GM19463 (cell line): ENCODE measurements at regions not wholly inside any gene's neighbourhood (a gene's known extent, or its start where the extent isn't known, plus 50 kb on each side); places are given as distances from the start of the nearest gene placed in this dataset.
"Not testable (repeated sequence)": the region's sequence is repeated elsewhere in the genome, so short reads cannot be mapped to it uniquely, and the experiment has no call there.

Experiments used
- ATAC-seq: cut with Tn5 transposase; IDR thresholded peaks from one replicate; pipeline ENCODE4 v1.9.1; 2021; ENCODE audit warnings: mild to moderate bottlenecking, moderate library complexity; ENCODE audit not compliant: unreplicated experiment

- no peak for ATAC-seq
These were observed 305.0 kb upstream of the MMADHC start for GRCh38 chr2:149892563-149892962.

DNA sequence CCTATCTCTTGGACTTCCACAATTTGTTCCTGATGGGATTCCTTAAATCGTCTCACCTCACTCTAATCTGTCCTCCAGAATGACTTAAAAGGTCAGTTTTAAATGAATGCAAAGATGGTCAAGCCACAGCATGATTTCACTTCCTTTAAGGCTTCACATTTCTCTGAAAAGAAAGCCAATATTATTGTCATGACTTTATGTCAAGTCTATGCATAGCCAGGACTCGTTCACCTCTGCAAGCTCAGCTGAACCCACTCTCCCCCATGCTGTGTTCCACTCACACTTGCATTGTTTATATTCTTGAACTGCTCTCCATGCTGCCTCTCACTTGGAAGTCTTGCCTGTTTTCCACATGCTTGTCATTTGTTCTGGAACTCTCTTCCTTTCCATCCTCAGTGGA lies 298.4 kb upstream of the MMADHC start:
- no peak for ATAC-seq

DNA sequence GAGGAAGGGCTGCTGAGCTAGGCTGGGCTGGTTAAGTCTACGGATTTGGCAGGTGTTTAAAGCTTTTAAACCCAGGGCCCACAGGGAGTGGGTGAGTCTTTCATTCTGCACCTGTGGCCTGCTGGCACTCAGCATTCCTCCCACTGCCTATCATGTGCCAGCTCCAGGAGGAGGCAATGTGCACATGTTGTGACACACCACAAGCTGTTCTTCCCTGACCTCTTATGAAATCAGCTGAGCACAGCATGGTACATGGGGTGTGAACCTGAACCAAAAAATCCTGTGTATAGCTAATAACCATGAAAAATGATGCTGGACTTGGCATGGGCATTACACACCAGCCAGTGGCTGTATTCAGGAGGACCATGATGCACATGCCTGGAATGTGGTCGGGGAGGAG lies 297.9 kb upstream of the MMADHC start:
- no peak for ATAC-seq

- ATAC-seq = no peak
These were observed 297.3 kb upstream of the MMADHC start for GRCh38 chr2:149884871-149885270.

- no peak for ATAC-seq
These were observed 290.3 kb upstream of the MMADHC start for GRCh38 chr2:149877913-149878312.

DNA sequence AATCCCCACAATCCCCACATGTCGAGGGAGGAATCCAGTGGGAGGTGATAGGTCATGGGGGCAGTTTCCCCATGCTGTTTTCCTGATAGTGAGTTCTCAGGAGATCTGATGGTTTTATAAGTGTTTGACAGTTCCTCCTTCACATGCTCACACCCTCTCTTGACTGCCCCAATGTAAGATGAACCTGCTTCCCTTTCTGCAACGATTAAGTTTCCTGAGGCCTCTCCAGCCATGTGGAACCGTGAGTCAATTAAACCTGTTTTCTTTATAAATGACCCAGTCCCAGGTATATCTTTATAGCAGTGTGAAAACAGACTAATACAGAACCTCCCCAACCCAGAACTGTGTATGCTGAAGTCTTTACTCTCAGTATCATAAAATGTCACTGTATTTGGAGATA lies 289.5 kb upstream of the MMADHC start:
- ATAC-seq = no peak

DNA sequence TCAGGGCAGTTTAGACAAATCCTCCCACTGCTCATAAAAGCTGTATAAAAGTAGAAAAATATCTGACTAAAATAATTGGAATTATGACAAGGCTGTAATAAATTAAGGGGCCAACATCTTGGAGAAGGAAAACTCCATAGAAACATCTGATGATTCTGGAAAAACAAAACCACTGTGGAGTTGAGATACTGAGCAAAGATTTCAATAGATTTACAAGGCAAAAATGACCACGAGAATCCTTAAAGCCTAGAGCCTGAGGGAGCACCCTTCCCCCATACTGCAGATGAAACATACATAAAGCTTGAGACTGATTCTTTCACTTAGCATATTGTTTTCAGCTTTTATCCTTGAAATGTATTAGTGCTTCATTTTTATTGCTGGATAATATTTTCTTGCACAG lies 286.4 kb upstream of the MMADHC start:
- ATAC-seq = no peak

- ATAC-seq = no peak
These were observed 285.1 kb upstream of the MMADHC start for GRCh38 chr2:149872638-149873150.

- no peak for ATAC-seq
These were observed 284.5 kb upstream of the MMADHC start for GRCh38 chr2:149872041-149872440.

DNA sequence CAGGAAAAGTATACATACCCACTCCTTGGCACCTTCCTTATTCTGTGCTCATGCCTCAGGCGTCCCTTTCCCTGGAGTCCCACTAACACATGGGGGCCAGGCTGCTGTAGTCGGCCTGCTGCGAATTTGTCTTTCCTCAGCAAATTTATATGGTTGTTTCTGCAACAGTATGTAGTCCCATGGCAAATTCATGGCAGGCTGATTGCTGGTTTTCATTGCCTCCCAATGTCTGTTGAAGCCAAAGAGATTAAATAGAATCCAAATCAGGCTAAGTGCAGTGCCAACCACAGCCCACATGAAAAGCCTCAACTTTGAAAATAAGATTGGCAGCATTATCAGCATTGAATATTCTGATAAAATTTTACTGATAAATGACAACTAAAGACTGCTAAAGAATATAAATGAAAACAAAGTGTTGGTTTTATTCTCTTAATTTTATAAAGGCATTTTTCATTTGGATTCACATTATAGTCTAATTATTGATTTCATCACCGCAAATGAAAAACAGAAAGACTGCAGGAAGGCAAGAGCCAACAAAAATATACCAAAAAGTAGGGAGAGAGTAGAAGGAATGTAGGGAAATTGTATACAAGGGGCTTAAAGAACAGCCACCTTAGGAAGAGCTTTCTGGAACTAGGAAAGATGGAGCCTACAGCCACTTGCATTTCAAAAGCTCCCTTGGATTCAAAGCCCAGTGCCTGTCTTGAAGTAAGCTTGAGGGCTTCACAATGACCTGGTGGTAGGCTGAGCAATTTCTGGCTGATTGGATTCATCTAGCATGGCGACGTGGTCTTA lies 283.7 kb upstream of the MMADHC start:
- no peak for ATAC-seq

- ATAC-seq = no peak
These were observed 275.7 kb upstream of the MMADHC start for GRCh38 chr2:149863227-149863626.

- ATAC-seq = no peak
These were observed 273.5 kb upstream of the MMADHC start for GRCh38 chr2:149861034-149861433.

- no peak for ATAC-seq
These were observed 272.8 kb upstream of the MMADHC start for GRCh38 chr2:149860276-149860921.

- no peak for ATAC-seq
These were observed 271.5 kb upstream of the MMADHC start for GRCh38 chr2:149858901-149859634.

GRCh38 chr2:149858216-149858615 lies 270.6 kb upstream of the MMADHC start:
- no peak for ATAC-seq

DNA sequence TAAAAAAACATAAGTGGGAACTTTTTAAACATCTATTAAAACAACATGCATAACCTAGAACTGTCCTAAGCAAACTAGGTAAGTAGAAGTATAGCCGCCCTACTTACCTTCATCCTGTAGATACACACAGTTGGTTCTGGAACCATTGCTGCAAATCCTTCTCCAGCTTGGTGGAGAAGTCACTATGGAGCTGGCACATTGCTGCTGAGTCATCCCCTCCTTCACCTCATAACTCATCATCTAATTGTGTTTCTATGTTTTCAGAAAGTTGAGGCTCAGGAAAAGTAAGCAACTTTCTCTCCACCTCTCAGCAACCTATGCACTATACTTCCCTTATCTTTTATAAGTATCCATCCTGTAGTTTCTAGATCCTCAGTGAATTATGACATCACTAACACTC lies 269.8 kb upstream of the MMADHC start:
- ATAC-seq = no peak

DNA sequence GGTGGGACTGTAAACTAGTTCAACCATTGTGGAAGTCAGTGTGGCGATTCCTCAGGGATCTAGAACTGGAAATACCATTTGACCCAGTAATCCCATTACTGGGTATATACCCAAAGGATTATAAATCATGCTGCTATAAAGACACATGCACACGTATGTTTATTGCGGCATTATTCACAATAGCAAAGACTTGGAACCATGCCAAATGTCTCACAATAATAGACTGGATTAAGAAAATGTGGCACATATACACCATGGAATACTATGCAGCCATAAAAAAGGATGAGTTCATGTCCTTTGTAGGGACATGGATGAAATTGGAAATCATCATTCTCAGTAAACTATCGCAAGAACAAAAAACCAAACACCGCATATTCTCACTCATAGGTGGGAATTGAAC lies 268.3 kb upstream of the MMADHC start:
- not testable (repeated sequence) for ATAC-seq

- ATAC-seq = no peak
These were observed 262.0 kb upstream of the MMADHC start for GRCh38 chr2:149849591-149849990.

- no peak for ATAC-seq
These were observed 261.6 kb upstream of the MMADHC start for GRCh38 chr2:149849136-149849535.

- ATAC-seq = no peak
These were observed 253.8 kb upstream of the MMADHC start for GRCh38 chr2:149841396-149841795.

DNA sequence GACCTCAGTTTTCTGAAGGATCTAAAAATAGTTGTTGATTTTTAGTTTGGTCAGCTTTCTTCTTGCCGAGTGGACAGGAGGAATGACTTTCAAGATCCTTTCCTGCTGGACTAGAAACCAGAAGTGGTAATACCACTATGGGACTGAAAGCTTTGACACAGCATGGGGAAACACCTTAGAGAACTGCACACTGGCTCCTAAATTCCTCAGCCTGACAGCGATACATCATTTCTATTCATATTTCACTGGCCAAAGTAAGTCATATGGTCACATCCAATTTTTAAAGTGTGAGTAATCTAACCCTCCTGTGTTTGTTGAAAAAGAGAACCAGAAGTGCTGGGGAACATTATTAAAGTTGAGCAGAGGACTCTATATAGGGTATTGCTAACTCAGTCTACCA lies 244.7 kb upstream of the MMADHC start:
- no peak for ATAC-seq
